SK-N-SH (cell line): ENCODE measurements at regions not wholly inside any gene's neighbourhood (a gene's known extent, or its start where the extent isn't known, plus 50 kb on each side); places are given as distances from the start of the nearest gene placed in this dataset.

ENCODE experiments used
- CTCF ChIA-PET: fragments of 300-600, 350-600 bp; formaldehyde crosslinking; extraction: SDS; loops from one replicate; lab custom pipeline; 2021; lab: Yijun Ruan, JAX
- POLR2A ChIA-PET: fragments of 350-600 bp; sonication (Branson Sonifier 250); formaldehyde crosslinking; extraction: SDS; loops from one replicate; lab custom pipeline; 2020; ENCODE audit warnings: antibody characterized with exemption, inconsistent platforms; lab: Yijun Ruan, JAX
- DNase-seq: peaks from one replicate; pipeline ENCODE4 v3.0.0; 2012
- H2AFZ ChIP-seq: fragments of 200-600 bp; sonication (generic); 2 replicates; pipeline ENCODE4 v1.8.1; 2016; ENCODE audit warnings: antibody characterized with exemption, mild to moderate bottlenecking, low read depth
- H3F3A ChIP-seq: fragments of 200-600 bp; sonication (generic); replicated peaks from 2 replicates; pipeline ENCODE3; 2016; ENCODE audit warnings: antibody characterized with exemption, mild to moderate bottlenecking; ENCODE audit not compliant: insufficient read depth
- H3K27ac ChIP-seq, 2 experiments: fragments of 200-500 bp in 1 of 2; fragments of 200-600 bp in 1 of 2; sonication (Bioruptor generic) in 1 of 2; sonication (generic), shearing (Covaris generic) in 1 of 2; 2 replicates each; pipeline versions ENCODE4 v1.5.1 to v1.6.1; 2014 to 2016; ENCODE audit warnings: low read depth in 2 of 2, inconsistent platforms in 1 of 2, low read length in 1 of 2, mild to moderate bottlenecking in 1 of 2, mixed read lengths in 1 of 2
- H3K27me3 ChIP-seq: fragments of 200-600 bp; sonication (generic), shearing (Covaris generic); 2 replicates; pipeline ENCODE4 v1.6.1; 2016; ENCODE audit warnings: mixed run types; ENCODE audit not compliant: insufficient read depth
- H3K36me3 ChIP-seq, 2 experiments: fragments of 200-500 bp in 1 of 2; fragments of 200-600 bp in 1 of 2; sonication (Bioruptor generic) in 1 of 2; sonication (generic) in 1 of 2; replicated peaks in 1 of 2; 2 replicates each; pipeline versions ENCODE3 to v1.5.1; 2014 to 2016; ENCODE audit warnings: low read length in 1 of 2, mild to moderate bottlenecking in 1 of 2; ENCODE audit not compliant: insufficient read depth in 2 of 2, control insufficient read depth in 1 of 2
- H3K4me1 ChIP-seq, 2 experiments: fragments of 200-500 bp in 1 of 2; fragments of 200-600 bp in 1 of 2; sonication (Bioruptor generic) in 1 of 2; sonication (generic), shearing (Covaris generic) in 1 of 2; 2 replicates each; pipeline versions ENCODE4 v1.5.1 to v1.6.1; 2014 to 2016; ENCODE audit warnings: low read depth in 1 of 2, low read length in 1 of 2, mixed run types in 1 of 2; ENCODE audit not compliant: insufficient read depth in 2 of 2, control insufficient read depth in 1 of 2
- H3K4me2 ChIP-seq: fragments of 200-600 bp; sonication (generic), shearing (Covaris generic); 2 replicates; pipeline ENCODE4 v1.6.1; 2017; ENCODE audit warnings: mixed run types
- H3K4me3 ChIP-seq, 2 experiments: fragments of 200-500 bp in 1 of 2; fragments of 200-600 bp in 1 of 2; sonication (Bioruptor generic) in 1 of 2; sonication (generic), shearing (Covaris generic) in 1 of 2; 2 replicates each; pipeline versions ENCODE4 v1.5.1 to v1.8.1; 2014 to 2016; ENCODE audit warnings: low read depth in 2 of 2, inconsistent platforms in 1 of 2, low read length in 1 of 2, mild to moderate bottlenecking in 1 of 2, mixed read lengths in 1 of 2, moderate library complexity in 1 of 2
- H3K79me2 ChIP-seq: fragments of 200-600 bp; sonication (generic); 2 replicates; pipeline ENCODE4 v1.8.1; 2017; ENCODE audit warnings: mild to moderate bottlenecking; ENCODE audit not compliant: insufficient read depth
- H3K9ac ChIP-seq: fragments of 200-600 bp; sonication (generic); 2 replicates; pipeline ENCODE4 v1.6.1; 2017; ENCODE audit warnings: mixed run types
- H3K9me2 ChIP-seq: fragments of 200-600 bp; sonication (generic); 2 replicates; pipeline ENCODE4 v1.6.1; 2017; ENCODE audit warnings: mixed run types
- H3K9me3 ChIP-seq: fragments of 200-600 bp; sonication (generic); 2 replicates; pipeline ENCODE4 v1.6.1; 2017; ENCODE audit warnings: mixed run types, mild to moderate bottlenecking, moderate library complexity
- H4K20me1 ChIP-seq: fragments of 200-600 bp; sonication (generic); 2 replicates; pipeline ENCODE4 v1.6.1; 2017; ENCODE audit warnings: mild to moderate bottlenecking, mixed run types; ENCODE audit not compliant: insufficient read depth
- ELF1 ChIP-seq: IDR thresholded peaks from 2 replicates; pipeline ENCODE4 v1.4.0; 2012
- FOXM1 ChIP-seq: IDR thresholded peaks from 2 replicates; pipeline ENCODE4 v1.4.0; 2012; ENCODE audit warnings: low read depth, mild to moderate bottlenecking
- GABPA ChIP-seq: IDR thresholded peaks from 2 replicates; pipeline ENCODE4 v1.4.0; 2012; ENCODE audit warnings: low read depth, mild to moderate bottlenecking
- JUND ChIP-seq: IDR thresholded peaks from 2 replicates; pipeline ENCODE4 v1.4.0; 2012
- MEF2A ChIP-seq: IDR thresholded peaks from 2 replicates; pipeline ENCODE4 v1.4.0; 2012; ENCODE audit warnings: low read depth, borderline replicate concordance
- MXI1 ChIP-seq: IDR thresholded peaks from 2 replicates; pipeline ENCODE4 v1.6.1; 2012; ENCODE audit warnings: mild to moderate bottlenecking, low read depth, low read length, improper control_type of control experiment
- NRF1 ChIP-seq: IDR thresholded peaks from 2 replicates; pipeline ENCODE4 v1.6.1; 2012; ENCODE audit warnings: low read depth, mild to moderate bottlenecking, low read length
- POLR2AphosphoS5 ChIP-seq: IDR thresholded peaks from 2 replicates; pipeline ENCODE4 v1.6.1; 2012; ENCODE audit warnings: low read depth, low read length
- RAD21 ChIP-seq: IDR thresholded peaks from 2 replicates; pipeline ENCODE4 v1.6.1; 2012; ENCODE audit warnings: mild to moderate bottlenecking, low read length
- RCOR1 ChIP-seq: fragments of 150-350 bp; IDR thresholded peaks from 2 replicates; pipeline ENCODE4 v1.6.1; 2017; ENCODE audit warnings: antibody characterized with exemption, low read length
- RXRA ChIP-seq: IDR thresholded peaks from 2 replicates; pipeline ENCODE4 v1.4.0; 2012; ENCODE audit warnings: low read depth, mild to moderate bottlenecking, borderline replicate concordance
- SIN3A ChIP-seq: IDR thresholded peaks from 2 replicates; pipeline ENCODE4 v1.6.1; 2012; ENCODE audit warnings: low read depth, mild to moderate bottlenecking, low read length, moderate library complexity, borderline replicate concordance
- TAF1 ChIP-seq: IDR thresholded peaks from 2 replicates; pipeline ENCODE4 v1.6.1; 2012; ENCODE audit warnings: low read depth, mild to moderate bottlenecking, low read length, moderate library complexity, borderline replicate concordance
- TCF12 ChIP-seq: IDR thresholded peaks from 2 replicates; pipeline ENCODE4 v1.4.0; 2012
- TEAD4 ChIP-seq: IDR thresholded peaks from 2 replicates; pipeline ENCODE4 v1.4.0; 2012; ENCODE audit warnings: mild to moderate bottlenecking, borderline replicate concordance; ENCODE audit not compliant: insufficient read depth
- WGBS: methylation state at CpG from one replicate; pipeline ENCODE4 v1.1.6; 2017; ENCODE audit warnings: low lambda C conversion rate; 5-methylcytosine and 5-hydroxymethylcytosine counted together
- TF ChIP-seq, protein P1 (sequence below): IDR thresholded peaks from 2 replicates; pipeline ENCODE4 v1.4.0; 2012; ENCODE audit warnings: low read depth
- TF ChIP-seq, protein P2 (sequence below): IDR thresholded peaks from 2 replicates; pipeline ENCODE4 v1.6.1; 2012; ENCODE audit warnings: mild to moderate bottlenecking, low read depth, low read length, moderate library complexity
- TF ChIP-seq, protein P3 (sequence below): fragments of 150-350 bp; IDR thresholded peaks from 2 replicates; pipeline ENCODE4 v1.6.1; 2016; ENCODE audit warnings: mild to moderate bottlenecking, low read depth, low read length
- TF ChIP-seq, protein P4 (sequence below): fragments of 150-350 bp; IDR thresholded peaks from 2 replicates; pipeline ENCODE4 v1.6.1; 2017; ENCODE audit warnings: antibody characterized with exemption, low read length, low read depth, borderline replicate concordance
- TF ChIP-seq, protein P5 (sequence below): IDR thresholded peaks from 2 replicates; pipeline ENCODE4 v1.4.0; 2012; ENCODE audit warnings: low read depth, borderline replicate concordance

DNA sequence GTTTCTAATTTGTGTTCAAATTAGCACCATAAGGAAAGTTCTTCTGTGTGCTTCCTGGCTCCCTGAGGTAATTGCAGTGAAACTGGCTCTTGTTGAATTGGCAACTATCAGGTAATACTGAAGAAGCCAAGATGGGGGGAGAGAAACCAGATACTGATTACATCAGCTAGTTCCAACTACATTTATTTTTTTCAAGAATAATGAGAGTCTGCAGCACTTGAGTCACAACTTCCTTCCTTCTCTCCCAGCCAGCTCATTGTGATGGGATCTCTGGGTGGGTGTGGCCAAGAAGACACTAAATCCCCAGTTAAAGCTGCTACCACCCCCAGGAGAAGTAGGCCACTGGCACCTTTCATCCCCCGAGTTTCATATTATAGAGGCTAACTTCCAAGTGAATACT, 100.7 kb upstream of the RXFP2 start (continued):
- no peak for TF ChIP-seq TAF1
- no peak for TF ChIP-seq SIN3A
- no peak for TF ChIP-seq RAD21
- TF ChIP-seq, protein P1, sequence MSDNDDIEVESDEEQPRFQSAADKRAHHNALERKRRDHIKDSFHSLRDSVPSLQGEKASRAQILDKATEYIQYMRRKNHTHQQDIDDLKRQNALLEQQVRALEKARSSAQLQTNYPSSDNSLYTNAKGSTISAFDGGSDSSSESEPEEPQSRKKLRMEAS, result 0 out of 2 replicates have a peak, but pooled peaks have one; percentile 21
- no peak for TF ChIP-seq MXI1
- TF ChIP-seq POLR2AphosphoS5, result no peak; the same call in 1 of the 2 replicates
- TF ChIP-seq, protein P2, sequence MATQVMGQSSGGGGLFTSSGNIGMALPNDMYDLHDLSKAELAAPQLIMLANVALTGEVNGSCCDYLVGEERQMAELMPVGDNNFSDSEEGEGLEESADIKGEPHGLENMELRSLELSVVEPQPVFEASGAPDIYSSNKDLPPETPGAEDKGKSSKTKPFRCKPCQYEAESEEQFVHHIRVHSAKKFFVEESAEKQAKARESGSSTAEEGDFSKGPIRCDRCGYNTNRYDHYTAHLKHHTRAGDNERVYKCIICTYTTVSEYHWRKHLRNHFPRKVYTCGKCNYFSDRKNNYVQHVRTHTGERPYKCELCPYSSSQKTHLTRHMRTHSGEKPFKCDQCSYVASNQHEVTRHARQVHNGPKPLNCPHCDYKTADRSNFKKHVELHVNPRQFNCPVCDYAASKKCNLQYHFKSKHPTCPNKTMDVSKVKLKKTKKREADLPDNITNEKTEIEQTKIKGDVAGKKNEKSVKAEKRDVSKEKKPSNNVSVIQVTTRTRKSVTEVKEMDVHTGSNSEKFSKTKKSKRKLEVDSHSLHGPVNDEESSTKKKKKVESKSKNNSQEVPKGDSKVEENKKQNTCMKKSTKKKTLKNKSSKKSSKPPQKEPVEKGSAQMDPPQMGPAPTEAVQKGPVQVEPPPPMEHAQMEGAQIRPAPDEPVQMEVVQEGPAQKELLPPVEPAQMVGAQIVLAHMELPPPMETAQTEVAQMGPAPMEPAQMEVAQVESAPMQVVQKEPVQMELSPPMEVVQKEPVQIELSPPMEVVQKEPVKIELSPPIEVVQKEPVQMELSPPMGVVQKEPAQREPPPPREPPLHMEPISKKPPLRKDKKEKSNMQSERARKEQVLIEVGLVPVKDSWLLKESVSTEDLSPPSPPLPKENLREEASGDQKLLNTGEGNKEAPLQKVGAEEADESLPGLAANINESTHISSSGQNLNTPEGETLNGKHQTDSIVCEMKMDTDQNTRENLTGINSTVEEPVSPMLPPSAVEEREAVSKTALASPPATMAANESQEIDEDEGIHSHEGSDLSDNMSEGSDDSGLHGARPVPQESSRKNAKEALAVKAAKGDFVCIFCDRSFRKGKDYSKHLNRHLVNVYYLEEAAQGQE, result no peak
- TF ChIP-seq, protein P3, sequence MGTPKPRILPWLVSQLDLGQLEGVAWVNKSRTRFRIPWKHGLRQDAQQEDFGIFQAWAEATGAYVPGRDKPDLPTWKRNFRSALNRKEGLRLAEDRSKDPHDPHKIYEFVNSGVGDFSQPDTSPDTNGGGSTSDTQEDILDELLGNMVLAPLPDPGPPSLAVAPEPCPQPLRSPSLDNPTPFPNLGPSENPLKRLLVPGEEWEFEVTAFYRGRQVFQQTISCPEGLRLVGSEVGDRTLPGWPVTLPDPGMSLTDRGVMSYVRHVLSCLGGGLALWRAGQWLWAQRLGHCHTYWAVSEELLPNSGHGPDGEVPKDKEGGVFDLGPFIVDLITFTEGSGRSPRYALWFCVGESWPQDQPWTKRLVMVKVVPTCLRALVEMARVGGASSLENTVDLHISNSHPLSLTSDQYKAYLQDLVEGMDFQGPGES, result no peak
- TF ChIP-seq ELF1, result no peak
- TF ChIP-seq GABPA, result no peak
- TF ChIP-seq RXRA, result peak; percentile 33; the same call in 1 of the 2 replicates
- TF ChIP-seq JUND, result peak; percentile 73

DNA sequence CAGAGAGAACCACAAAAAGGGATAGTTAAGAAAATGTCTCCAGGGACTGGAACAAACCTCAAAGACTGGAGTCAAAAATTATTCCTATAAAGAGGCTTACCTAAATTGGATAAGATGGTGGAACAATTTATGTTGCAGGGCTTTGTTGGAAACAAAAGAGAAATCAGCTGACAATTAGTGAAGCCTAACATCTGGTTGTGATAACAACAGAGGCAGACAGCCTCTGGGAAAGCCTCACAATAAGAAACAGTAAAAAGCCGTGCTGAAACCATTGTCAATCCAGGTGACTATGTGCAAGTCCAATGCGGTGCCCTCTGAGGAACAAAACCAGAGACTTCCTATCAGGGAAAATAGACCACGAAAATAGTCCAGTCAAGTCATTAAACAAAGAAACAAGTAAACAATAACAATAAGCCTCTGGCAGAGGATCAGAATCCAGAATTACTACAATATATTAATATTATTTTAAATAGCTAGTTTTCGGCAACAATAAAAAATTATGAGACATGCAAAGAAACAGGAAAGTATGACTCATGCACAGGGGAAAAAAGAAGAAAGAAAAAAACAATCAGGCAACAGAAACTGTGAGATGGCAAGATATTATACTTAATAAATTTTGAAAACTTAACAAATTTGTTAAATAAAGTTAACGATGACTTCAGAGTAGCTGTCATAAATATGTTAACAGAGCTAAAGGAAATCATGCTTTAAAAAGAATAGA, 99.7 kb upstream of the RXFP2 start:
- no peaks in the 10 kb centered on the region for H3K79me2 ChIP-seq
- H3K27me3 ChIP-seq, result no peaks in the 10 kb centered on the region
- peak overlapping the region; percentile 49; the same call in 1 of the 2 replicates for H2AFZ ChIP-seq
- peaks cover 0 to 14% of the 10 kb centered on the region in 2 experiments for H3K4me1 ChIP-seq
- H3K36me3 ChIP-seq, result no peaks in the 10 kb centered on the region
- ChIA-PET POLR2A (no interaction called here), CTCF (interaction anchor here (0.9 kb wide), 1 partner anchor 8 kb away, joined by 3 read pairs; no protein-coding TSS in a partner anchor)
- H3F3A ChIP-seq, result peaks cover 9% of the 10 kb centered on the region
- no peak for DNase-seq
- no peaks in the 10 kb centered on the region for H4K20me1 ChIP-seq
- H3K9ac ChIP-seq, result peak overlapping the region; percentile 5; the same call in 1 of the 2 replicates
- peak overlapping the region; percentile 50 to 78; a peak in 3 of 4 replicates for H3K27ac ChIP-seq
- H3K4me3 ChIP-seq, result no peak overlapping the region
- H3K4me2 ChIP-seq, result peak overlapping the region; percentile 40
- H3K9me2 ChIP-seq, result no peaks in the 10 kb centered on the region
- 43% methylated on average over 5 of the region's 5 CpGs for WGBS
- 0 out of 2 replicates have a peak, but pooled peaks cover 4% of the 10 kb centered on the region for H3K9me3 ChIP-seq
- TF ChIP-seq, protein P4, sequence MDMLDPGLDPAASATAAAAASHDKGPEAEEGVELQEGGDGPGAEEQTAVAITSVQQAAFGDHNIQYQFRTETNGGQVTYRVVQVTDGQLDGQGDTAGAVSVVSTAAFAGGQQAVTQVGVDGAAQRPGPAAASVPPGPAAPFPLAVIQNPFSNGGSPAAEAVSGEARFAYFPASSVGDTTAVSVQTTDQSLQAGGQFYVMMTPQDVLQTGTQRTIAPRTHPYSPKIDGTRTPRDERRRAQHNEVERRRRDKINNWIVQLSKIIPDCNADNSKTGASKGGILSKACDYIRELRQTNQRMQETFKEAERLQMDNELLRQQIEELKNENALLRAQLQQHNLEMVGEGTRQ, result no peak
- TF ChIP-seq MXI1, result no peak
- no peak for TF ChIP-seq FOXM1
- TF ChIP-seq MEF2A, result no peak
- peak; percentile 30; the same call in 1 of the 2 replicates for TF ChIP-seq TCF12
- no peak for TF ChIP-seq NRF1
- no peak for TF ChIP-seq TEAD4
- TF ChIP-seq RCOR1, result no peak
- TF ChIP-seq, protein P2, result no peak
- TF ChIP-seq, protein P5, sequence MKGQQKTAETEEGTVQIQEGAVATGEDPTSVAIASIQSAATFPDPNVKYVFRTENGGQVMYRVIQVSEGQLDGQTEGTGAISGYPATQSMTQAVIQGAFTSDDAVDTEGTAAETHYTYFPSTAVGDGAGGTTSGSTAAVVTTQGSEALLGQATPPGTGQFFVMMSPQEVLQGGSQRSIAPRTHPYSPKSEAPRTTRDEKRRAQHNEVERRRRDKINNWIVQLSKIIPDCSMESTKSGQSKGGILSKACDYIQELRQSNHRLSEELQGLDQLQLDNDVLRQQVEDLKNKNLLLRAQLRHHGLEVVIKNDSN, result no peak
